GM19025 (cell line): ENCODE measurements at regions not wholly inside any gene's neighbourhood (a gene's known extent, or its start where the extent isn't known, plus 50 kb on each side); places are given as distances from the start of the nearest gene placed in this dataset.
"Not testable (repeated sequence)": the region's sequence is repeated elsewhere in the genome, so short reads cannot be mapped to it uniquely, and the experiment has no call there.

Experiments
- ATAC-seq: cut with Tn5 transposase; IDR thresholded peaks from one replicate; pipeline ENCODE4 v1.9.1; 2021; ENCODE audit warnings: mild to moderate bottlenecking, low read depth, moderate library complexity; ENCODE audit not compliant: unreplicated experiment

DNA sequence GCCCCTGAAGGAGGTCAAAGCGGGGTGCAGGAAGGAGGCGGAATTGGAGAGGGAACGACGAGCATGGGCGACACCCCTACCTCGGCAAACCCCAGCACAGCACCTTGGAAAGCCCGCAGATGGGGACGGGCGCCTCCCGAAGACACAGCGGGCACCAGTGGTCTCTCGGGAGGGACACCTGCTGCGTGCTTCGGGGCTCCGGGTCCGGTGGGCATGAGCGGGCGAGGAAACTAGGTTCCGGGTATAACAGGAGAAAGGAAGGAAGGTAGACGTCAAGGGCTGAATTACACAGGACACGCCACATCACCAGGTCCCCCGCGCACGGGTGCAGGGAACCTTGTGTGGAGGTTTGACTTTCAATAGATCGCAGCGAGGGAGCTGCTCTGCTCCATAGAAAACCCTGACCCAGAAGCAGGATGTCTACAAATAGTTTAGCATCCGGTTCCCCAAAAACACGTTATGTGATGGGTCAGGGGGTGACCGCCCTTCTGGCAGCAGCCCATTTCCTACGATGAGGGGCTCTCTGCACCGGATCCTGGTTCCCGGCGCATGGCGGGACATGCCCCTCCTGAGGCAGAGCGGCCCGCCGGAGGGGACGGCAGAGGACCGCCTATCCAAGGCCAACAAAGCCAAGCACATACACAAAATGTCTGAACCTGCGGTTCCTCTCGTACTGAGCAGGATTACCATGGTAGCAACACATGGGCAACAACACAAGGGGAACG lies 196.9 kb downstream of the ALG10 start:
- ATAC-seq, result no peak

DNA sequence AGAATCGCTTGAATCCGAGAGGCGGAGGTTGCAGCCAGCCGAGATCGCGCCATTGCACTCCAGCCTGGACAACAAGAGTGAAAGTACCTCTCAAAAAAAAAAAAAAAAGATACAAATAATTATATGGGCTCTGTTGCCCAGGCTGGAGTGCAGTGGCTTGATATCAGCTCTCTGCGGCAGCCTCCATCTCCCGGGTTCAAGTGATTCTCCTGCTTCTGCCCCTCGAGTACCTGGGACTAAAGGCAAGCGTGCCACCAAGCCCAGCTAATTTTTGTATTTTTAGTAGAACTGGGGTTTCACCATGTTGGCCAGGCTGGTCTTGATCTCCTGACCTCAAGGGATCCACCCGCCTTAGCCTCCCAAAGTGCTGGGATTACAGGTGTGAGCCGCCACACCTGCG lies 197.8 kb downstream of the ALG10 start:
- ATAC-seq, result not testable (repeated sequence)

DNA sequence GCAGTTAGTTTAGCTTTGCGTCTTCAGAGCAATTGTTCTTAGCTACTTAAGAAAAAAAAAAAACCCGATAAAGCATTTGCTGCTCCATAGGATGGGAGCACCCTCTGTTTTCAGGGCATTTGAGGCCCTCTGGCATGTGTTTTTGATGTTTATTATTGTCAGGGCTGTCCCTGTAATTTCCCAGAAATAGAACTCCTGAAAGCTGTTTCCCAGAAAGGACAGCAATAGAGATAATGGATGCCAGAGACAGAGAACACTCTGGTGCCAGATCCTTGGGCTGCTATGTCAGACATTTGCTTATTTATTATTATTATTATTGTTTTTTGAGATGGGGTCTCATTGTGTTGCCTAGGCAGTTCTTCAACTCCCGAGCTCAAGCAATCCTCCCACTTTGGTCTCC lies 201.3 kb downstream of the ALG10 start:
- ATAC-seq, result no peak

DNA sequence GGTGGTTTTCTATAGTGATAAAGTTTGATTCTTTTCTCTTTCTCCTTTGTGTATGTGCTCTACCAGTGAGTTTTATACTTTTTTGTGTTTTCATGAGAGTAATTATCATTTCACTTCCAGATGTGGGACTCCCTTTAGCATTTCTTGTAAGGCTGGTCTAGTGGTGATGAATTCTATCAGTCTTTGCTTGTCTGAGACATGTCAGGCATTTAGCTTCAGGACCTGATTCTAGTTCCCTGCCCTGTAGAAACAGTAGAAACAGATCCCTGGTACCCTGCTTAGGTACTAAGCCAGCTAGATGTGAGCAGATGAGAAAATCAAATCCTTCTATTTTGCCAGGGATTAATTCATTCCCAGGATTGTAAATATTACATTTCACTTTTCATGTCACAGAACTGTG lies 203.7 kb downstream of the ALG10 start:
- not testable (repeated sequence) for ATAC-seq

DNA sequence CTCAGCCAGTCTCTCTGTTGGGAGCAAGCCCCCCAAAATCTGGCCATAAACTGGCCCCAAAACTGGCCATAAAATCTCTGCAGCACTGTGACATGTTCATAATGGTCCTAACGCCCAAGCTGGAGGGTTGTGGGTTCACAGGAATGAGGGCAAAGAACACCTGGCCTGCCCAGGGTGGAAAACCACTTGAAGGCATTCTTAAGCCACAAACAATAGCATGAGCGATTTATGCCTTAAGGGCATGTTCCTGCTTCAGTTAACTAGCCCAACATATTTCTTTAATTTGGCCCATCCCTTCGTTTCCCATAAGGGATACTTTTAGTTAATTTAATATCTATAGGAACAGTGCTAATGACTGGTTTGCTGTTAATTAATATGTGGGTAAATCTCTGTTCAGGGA lies 205.8 kb downstream of the ALG10 start:
- ATAC-seq, result not testable (repeated sequence)

DNA sequence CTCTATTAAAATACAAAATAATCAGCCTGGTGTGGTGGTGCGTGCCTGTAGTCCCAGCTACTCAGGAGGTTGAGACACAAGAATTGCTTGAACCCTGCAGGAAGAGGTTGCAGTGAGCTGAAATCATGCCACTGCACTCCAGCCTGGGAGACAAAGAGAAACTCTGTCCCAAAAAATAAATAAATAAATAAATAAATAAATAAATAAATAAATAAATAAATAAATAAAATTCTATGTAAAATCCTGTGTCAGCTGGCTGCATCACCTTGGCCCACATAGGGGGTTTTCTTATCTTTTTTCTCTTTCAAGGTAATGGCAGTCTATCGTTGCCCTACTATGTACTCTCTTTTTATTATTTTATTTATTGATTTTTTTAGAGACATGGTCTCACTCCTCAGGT lies 206.7 kb downstream of the ALG10 start:
- not testable (repeated sequence) for ATAC-seq

DNA sequence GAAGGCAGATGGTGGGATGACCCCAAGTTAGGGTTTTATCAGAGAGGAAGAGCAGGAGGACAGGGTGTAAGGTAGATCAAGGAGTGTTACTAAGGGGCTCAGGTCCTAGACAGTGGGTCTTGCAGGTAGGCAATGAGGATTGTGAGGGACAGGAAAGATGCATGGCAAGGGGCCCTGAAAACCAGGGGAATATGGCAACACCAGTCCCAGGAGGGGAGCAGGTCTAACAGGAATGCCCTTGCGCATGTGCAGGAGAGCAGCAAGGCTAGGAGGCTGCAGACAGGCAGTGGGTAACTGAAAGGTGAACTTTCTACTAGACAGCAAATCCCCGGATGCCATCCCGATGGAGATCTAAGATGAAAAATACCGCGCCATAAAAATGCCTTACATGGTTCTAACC lies 211.3 kb downstream of the ALG10 start:
- ATAC-seq, result no peak

DNA sequence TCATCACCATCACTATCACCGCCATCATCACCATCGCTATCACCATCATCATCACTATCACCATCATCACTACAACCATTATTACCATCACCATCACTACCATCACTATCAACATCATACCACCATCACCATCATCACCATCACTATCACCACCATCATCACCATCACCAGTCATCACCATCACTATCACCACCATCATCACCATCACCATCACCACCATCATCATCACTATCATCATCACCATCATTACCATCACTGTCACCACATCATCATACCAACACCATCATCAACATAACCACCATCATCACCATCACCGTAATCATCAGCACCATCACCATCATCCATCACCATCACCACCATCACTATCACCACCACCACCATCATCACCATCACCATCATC lies 213.8 kb downstream of the ALG10 start:
- no peak for ATAC-seq

DNA sequence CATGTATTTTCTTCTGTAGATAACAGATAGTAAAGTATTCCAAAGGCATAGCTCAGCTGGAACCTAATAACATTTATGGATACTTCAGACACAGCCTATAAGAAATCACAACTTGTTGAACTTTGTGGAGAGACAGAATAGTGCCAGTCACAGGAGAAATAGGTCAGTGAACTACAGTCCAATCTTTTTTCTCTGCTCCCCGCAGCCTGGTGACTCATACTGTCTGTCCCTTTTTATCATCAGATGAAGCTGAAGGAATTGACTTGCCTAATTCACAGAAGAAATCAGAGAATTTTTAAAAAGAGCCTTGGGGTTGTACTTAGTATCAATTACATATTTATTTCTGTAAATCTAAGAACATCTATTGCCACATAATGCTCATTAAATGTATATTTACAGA lies 222.3 kb downstream of the ALG10 start:
- ATAC-seq, result no peak

DNA sequence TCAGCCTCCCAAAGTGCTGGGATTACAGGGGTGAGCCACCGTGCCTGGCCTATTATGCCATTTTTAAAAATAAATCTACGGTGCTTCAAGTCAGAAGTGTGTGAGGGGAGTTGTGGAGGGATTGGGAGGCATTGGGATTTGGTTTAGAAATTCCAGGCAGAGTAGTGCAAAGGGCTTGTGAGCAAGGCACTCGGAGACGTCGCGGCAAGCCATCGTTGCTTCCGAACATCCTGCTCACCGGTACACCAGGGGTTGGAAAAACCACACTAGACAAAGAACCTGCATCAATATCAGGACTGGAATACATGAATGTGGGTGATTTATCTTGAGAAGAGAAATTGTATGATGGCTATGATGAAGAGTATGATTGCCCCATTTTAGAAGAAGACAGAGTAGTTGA lies 227.0 kb downstream of the ALG10 start:
- ATAC-seq, result no peak

DNA sequence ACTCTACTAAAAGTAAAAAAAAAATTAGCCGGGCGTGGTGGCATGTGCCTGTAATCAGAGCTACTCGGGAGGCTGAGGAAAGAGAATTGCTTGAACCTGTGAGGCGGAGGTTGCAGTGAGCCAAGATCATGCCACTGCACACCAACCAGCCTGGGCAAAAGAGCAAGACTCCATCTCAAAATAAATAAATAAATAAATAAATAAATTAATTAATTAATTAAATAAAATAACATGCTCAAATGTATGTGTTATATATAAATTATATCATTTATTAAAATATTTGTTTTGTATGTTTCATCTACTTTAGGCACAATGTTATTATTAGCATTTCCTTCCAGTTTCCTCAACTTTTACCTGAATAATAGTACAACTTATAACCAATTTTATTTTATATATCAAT lies 229.6 kb downstream of the ALG10 start:
- not testable (repeated sequence) for ATAC-seq

DNA sequence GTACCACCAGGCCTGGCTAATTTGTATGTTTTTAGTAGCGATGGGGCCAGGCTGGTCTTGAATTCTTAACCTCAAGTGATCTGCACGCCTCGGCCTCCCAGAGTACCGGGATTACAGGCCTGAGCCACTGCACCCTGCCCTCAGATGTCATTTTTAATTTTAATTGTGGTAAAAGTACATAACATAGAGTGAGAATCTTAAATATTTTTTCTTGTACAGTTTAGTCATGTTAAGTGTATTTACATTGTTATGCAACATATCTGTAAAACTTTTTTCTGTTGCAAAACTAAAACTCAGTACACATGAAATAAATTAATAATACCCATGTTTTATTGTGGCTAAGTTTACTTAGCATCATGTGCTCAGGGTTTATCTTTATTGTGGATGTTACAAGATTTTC lies 231.4 kb downstream of the ALG10 start:
- ATAC-seq, result no peak

DNA sequence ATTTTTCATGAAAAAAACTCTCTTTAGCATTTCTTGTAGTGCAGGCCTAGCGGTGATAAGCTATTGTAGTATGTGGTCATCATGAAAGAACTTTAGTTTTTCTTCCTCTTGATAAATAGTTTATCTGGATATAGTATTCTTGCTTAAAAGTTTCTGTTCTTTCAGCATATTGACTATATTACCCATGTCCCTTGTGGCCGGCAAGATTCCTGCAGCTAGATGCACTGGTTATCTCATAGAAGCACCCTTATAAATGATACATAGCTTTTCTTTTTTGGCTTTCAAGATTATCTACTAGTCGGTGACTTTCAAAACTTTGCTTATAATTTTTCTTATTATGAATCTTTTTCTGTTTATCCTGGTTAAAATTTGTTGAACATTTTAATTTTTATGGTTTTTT lies 234.8 kb downstream of the ALG10 start:
- ATAC-seq, result no peak

DNA sequence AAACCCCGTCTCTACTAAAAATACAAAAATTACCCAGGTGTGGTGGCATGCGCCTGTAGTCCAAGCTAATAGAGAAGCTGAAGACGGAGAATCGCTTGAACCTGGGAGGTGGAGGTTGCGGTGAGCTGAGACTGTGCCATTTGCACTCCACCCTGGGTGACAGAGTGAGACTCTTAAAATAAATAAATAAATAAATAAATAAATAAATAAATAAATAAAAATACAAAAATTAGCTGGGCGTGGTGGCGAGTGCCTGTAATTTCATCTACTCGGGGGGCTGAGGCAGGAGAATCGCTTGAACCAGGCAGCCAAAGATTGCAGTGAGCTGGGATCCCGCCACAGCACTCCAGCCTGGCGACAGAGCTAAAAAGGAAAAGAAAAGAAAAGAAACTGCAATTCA lies 239.8 kb downstream of the ALG10 start:
- not testable (repeated sequence) for ATAC-seq

DNA sequence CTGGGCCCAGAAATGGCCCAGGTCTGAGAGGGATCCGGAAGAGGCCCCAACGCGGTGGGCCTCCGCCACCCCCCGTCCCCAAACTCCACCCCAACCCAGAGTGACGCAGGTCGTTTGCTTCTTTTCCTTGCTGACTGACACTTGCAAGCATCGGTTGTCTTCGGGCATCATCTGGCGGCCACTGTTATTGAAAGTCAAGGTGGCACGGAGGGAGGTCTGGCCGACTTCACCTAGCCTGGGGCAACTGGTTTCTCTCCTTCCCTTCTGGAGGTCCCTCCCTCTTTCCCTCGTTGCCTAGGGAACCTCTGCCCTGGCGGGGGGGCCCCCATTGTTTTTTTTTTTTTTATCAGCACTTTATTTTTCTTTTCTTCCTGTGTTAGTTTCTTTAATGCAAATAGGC lies 241.8 kb downstream of the ALG10 start:
- ATAC-seq, result no peak

DNA sequence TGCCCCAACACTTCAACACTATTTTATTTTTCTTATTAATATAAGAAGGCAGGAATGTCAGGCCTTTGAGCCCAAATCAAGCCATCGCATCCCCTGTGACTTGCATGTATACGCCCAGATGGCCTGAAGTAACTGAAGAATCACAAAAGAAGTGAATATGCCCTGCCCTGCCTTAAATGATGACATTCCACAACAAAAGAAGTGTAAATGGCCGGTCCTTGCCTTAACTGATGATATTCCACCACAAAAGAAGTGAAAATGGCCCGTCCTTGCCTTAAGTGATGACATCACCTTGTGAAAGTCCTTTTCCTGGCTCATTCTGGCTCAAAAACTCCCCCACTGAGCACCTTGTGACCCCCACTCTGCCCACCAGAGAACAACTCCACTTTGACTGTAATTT lies 251.4 kb downstream of the ALG10 start:
- not testable (repeated sequence) for ATAC-seq

DNA sequence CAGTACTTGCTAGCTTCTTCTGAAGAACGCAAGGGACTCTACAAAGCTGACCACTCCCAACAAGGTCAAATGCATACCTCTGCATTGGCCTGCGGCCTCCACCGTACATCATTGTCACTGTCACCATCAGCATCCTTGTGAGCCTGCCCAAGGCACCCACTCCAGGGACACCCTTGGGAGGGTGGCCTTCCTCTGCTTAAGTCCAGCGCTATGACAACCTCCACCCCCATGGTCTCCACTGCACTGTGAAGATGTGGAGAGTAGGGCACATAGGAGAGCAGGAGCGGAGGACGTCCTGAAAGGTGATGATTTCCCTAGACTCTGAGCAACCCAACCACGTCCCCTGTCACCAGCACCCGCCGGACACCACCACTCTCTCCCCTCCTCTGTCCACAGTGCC lies 252.8 kb downstream of the ALG10 start:
- ATAC-seq, result no peak

DNA sequence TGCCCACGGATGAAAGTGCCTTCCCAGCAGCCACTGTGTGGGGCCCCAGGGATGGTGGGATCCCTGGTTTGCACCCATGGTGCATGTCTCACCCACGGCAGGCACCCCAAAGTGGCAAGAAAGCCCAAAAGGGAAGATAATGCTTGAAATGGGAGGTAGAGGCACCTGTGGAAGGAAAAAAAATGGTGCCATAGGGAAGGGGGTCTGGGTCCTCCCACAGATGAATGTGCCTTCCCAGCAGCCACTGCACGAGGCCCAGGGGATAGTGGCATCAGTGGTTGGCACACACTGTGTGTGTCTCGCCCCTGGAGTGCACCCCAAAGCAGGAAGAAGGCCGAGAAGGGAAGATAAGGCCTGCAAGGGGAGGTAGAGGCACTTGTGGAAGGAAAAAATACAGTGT lies 264.2 kb downstream of the ALG10 start:
- ATAC-seq, result no peak

DNA sequence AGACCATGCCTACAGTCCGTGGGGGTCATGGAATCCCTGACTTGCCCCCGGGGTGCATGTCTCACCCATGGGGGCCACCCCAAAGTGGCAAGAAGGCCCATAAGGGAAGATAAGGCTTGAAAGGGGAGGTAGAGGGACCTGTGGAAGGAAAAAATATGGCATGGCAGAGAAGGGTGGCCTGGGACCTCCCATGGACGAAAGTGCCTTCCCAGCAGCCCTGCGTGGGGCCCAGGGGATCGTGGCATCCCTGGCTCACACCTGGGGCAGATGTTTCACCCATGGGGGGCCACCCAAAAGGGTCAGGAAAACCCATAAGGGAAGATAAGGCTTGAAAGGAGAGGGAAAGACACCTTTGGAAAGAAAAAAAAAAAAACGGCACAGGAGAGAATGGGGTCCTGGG lies 264.6 kb downstream of the ALG10 start:
- no peak for ATAC-seq

DNA sequence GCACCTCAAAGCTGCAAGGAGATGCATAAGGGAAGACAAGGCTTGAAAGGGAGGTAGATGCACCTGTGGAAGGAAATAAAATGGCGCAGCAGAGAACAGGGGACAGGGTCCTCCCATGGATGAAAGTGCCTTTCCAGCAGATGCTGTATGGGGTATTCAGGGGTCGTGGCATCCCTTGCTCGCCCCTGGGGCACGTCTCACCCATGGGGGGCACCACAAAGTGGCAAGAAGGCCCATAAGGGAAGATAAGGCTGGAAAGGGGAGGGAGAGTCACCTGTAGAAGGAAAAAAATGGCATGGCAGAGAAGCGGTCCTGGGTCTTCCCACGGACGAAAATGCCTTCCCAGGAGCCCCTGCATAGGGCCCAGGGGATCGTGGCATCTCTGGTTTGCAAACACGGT lies 265.1 kb downstream of the ALG10 start:
- ATAC-seq, result no peak

DNA sequence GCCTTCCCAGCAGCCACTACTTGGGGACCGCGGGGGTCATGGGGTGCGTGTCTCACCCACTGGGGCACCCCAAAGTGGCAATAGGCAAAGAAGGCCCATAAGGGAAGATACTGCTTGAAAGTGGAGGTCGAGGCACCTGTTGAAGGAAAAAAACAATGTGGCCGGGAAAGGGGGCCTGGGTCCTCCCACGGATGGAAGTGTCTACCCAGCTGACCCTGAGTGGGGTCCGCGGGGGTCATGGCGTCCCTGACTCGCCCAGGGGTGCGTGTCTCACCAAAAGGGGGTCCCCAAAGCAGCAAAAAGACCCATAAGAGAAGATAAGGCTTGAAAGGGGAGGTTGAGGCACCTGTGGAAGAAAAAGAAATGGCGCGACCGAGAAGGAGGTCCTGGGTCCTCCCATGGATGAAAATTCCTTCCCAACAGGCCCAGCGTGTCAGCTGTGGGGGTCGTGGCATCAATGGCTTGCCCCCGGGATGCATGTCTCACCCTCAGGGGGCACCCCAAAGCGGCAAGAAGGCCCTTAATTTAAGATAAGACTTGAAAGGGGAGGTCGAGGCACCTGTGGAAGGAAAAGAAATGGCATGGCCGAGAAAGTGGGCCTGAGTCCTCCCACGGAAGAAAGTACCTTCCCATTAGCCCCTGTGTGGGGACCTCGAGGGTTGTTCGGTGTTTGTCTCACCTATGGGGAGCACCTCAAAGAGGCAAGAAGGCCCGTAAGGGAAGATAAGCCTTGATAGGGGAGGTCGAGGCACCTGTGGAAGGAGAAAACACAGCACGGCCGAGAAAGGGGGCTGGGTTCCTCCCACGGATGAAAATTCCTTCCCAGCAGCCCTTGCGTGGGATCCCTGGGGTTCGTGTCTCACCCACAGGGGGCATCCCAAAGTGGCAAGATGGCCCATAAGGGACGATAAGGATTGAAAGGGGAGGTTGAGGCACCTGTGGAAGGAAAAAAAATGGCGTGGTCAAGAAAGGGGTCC lies 266.0 kb downstream of the ALG10 start:
- no peak for ATAC-seq

DNA sequence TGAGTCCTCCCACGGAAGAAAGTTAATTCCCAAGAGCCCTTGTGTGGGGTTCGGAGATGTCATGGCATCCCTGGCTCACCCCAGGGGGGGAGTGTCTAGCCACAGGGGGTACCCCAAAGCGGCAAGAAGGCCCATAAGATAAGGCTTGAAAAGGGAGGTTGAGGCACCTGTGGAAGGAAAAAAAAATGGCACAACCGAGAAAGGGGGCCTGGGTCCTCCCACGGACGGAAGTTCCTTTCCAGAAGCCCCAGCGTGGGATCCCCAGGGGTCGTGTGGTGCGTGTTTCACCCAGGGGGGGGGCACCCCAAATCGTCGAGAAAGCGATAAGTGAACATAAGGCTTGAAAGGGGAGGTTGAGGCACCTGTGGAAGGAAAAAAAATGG lies 266.7 kb downstream of the ALG10 start:
- no peak for ATAC-seq
